ENCODE measurements at regions not wholly inside any gene's neighbourhood (a gene's known extent, or its start where the extent isn't known, plus 50 kb on each side); places are given as distances from the start of the nearest gene placed in this dataset.

DNA sequence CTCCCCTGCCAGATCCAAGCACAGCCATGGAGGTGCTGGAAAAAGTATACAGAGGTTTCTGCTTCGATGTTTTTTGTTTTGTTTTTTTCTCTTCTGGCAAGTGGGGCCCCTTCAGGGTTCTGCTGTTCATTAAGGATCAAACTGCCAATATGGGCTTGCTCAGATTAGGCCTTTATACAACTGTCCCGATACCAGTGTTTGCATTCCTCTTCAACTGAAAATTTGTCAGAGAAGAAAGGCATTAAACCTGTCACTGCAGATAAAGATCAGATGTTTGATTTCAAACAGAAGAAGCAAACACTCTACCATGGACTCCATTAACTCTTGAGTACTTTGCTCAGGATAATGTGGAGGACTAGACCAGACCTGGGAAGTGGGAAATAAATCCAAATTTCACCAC, 396.0 kb upstream of the SMIM21 start:
- Histone ChIP-seq H3K4me3 (ENCODE audit: low read depth, low read length, poor library complexity, severe bottlenecking) (no peak overlapping the region), H3K36me3 (ENCODE audit: insufficient read depth, low read length) (no peaks in the 10 kb centered on the region), H4K20me1 (ENCODE audit: insufficient read depth, low read length) (no peaks in the 10 kb centered on the region), H3K9me3 (ENCODE audit: low read length) (no peaks in the 10 kb centered on the region), H3K27ac (ENCODE audit: low read depth, low read length, poor library complexity, severe bottlenecking) (no peak overlapping the region), H3K9me2 (ENCODE audit: insufficient read depth, low read length) (no peaks in the 10 kb centered on the region), H3K79me2 (ENCODE audit: insufficient read depth, low read depth, low read length) (no peaks in the 10 kb centered on the region), H3K4me1 (ENCODE audit: insufficient read depth, low read length, poor library complexity, severe bottlenecking) (no peaks in the 10 kb centered on the region), H3K4me2 (ENCODE audit: low read length) (no peak overlapping the region), H2AFZ (ENCODE audit: low read length) (no peak overlapping the region)
- intact Hi-C loops (cut with micrococcal nuclease; ENCODE audit: unreplicated experiment), result no loop called here
- BruUV-seq (replicated peaks), result no TSS peak
- TF ChIP-seq, protein P1, sequence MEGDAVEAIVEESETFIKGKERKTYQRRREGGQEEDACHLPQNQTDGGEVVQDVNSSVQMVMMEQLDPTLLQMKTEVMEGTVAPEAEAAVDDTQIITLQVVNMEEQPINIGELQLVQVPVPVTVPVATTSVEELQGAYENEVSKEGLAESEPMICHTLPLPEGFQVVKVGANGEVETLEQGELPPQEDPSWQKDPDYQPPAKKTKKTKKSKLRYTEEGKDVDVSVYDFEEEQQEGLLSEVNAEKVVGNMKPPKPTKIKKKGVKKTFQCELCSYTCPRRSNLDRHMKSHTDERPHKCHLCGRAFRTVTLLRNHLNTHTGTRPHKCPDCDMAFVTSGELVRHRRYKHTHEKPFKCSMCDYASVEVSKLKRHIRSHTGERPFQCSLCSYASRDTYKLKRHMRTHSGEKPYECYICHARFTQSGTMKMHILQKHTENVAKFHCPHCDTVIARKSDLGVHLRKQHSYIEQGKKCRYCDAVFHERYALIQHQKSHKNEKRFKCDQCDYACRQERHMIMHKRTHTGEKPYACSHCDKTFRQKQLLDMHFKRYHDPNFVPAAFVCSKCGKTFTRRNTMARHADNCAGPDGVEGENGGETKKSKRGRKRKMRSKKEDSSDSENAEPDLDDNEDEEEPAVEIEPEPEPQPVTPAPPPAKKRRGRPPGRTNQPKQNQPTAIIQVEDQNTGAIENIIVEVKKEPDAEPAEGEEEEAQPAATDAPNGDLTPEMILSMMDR (conservative IDR thresholded peaks at IDR 0.05; ENCODE audit: low read length), result no peak
- no peak for TF ChIP-seq EZH2phosphoT487 (IDR thresholded peaks at IDR 0.05; ENCODE audit: borderline replicate concordance, low read depth, low read length)
- ChIA-PET CTCF (ENCODE audit: unreplicated experiment) (no interaction called here), POLR2A (no interaction called here)
- no peak for DNase-seq (ENCODE audit: low spot score)

DNA sequence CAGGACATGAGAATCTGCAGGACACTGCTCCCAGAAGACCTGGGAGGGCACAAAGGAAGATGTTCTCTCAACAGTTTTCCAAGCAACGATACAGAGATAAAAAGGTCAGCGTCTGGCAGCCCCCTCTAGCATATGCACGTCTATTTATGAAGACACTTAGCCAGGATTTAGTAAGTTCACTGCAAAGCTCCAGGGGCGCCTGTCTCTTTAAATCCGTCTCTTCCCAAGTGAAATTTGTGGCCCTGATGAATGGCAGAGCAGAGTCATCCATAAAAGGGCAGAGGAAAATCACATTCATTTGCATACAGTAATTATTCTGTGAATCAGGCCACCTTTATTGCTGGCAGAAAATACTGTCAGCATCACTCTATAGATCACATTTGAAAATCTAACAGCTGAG, 390.9 kb upstream of the SMIM21 start:
- no peak overlapping the region for H2AFZ ChIP-seq (ENCODE audit: low read length)
- no peak for TF ChIP-seq EZH2phosphoT487 (IDR thresholded peaks at IDR 0.05; ENCODE audit: borderline replicate concordance, low read depth, low read length)
- TF ChIP-seq, protein P1 (conservative IDR thresholded peaks at IDR 0.05; ENCODE audit: low read length), result no peak
- DNase-seq (ENCODE audit: low spot score), result no peak
- intact Hi-C loops (cut with micrococcal nuclease; ENCODE audit: unreplicated experiment), result no loop called here
- H3K4me3 ChIP-seq (ENCODE audit: low read depth, low read length, poor library complexity, severe bottlenecking), result no peak overlapping the region
- BruUV-seq (replicated peaks), result no TSS peak
- no peak overlapping the region for H3K27ac ChIP-seq (ENCODE audit: low read depth, low read length, poor library complexity, severe bottlenecking)
- ChIA-PET POLR2A (no interaction called here), CTCF (ENCODE audit: unreplicated experiment) (no interaction called here)
- no peaks in the 10 kb centered on the region for H3K9me3 ChIP-seq (ENCODE audit: low read length)
- no peaks in the 10 kb centered on the region for H3K9me2 ChIP-seq (ENCODE audit: insufficient read depth, low read length)
- no peaks in the 10 kb centered on the region for H3K4me1 ChIP-seq (ENCODE audit: insufficient read depth, low read length, poor library complexity, severe bottlenecking)
- H3K79me2 ChIP-seq (ENCODE audit: insufficient read depth, low read depth, low read length), result no peaks in the 10 kb centered on the region
- no peaks in the 10 kb centered on the region for H3K36me3 ChIP-seq (ENCODE audit: insufficient read depth, low read length)
- H3K4me2 ChIP-seq (ENCODE audit: low read length), result no peak overlapping the region
- H4K20me1 ChIP-seq (ENCODE audit: insufficient read depth, low read length), result no peaks in the 10 kb centered on the region

DNA sequence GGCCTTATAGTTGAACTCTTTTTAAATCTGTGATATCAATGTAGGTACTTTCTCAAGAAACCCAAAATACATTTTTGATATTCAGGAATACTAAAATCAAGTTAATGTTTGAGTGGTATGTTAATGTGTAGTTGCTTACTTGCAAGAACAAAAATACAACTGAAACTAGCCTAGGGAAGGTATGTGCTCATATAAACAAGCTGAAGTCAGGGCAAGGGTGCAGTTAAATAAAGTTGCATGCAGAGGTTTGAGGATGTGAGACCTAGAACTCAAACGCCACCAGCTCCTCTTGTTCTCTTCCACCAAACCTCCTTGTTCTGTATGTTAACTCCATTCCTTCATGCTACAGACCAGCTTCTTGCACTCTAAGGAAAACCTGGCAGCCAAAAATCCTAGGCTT, 388.3 kb upstream of the SMIM21 start:
- no peaks in the 10 kb centered on the region for H3K4me1 ChIP-seq (ENCODE audit: insufficient read depth, low read length, poor library complexity, severe bottlenecking)
- no peaks in the 10 kb centered on the region for H3K79me2 ChIP-seq (ENCODE audit: insufficient read depth, low read depth, low read length)
- BruUV-seq (replicated peaks), result no TSS peak
- POLR2A ChIA-PET, result no interaction called here
- intact Hi-C loops (cut with micrococcal nuclease; ENCODE audit: unreplicated experiment), result no loop called here
- H3K4me3 ChIP-seq (ENCODE audit: low read depth, low read length, poor library complexity, severe bottlenecking), result no peak overlapping the region
- no peaks in the 10 kb centered on the region for H3K36me3 ChIP-seq (ENCODE audit: insufficient read depth, low read length)
- H3K9me2 ChIP-seq (ENCODE audit: insufficient read depth, low read length), result no peaks in the 10 kb centered on the region
- H3K4me2 ChIP-seq (ENCODE audit: low read length), result no peak overlapping the region
- no peak for TF ChIP-seq EZH2phosphoT487 (IDR thresholded peaks at IDR 0.05; ENCODE audit: borderline replicate concordance, low read depth, low read length)
- TF ChIP-seq, protein P1 (conservative IDR thresholded peaks at IDR 0.05; ENCODE audit: low read length), result no peak
- H3K9me3 ChIP-seq (ENCODE audit: low read length), result no peaks in the 10 kb centered on the region
- no peaks in the 10 kb centered on the region for H4K20me1 ChIP-seq (ENCODE audit: insufficient read depth, low read length)
- no peak overlapping the region for H2AFZ ChIP-seq (ENCODE audit: low read length)
- CTCF ChIA-PET (ENCODE audit: unreplicated experiment), result no interaction called here
- H3K27ac ChIP-seq (ENCODE audit: low read depth, low read length, poor library complexity, severe bottlenecking), result no peak overlapping the region
- DNase-seq (ENCODE audit: low spot score), result no peak
